ENCODE measurements at regions not wholly inside any gene's neighbourhood (a gene's known extent, or its start where the extent isn't known, plus 50 kb on each side); places are given as distances from the start of the nearest gene placed in this dataset.

GRCh38 chr18:25495606-25496005 lies 143.6 kb upstream of the ZNF521 start:
- intact Hi-C loops (cut with micrococcal nuclease) = no loop called here
- no peaks in the 10 kb centered on the region for H4K20me1 ChIP-seq (ENCODE audit: control insufficient read depth, insufficient read depth, low read length, poor library complexity, severe bottlenecking)
- Mint-ChIP-seq H3K27me3 (peaks cover 3% of the 10 kb centered on the region), H3K27ac (no peak overlapping the region), H3K9me3 (ENCODE audit: insufficient read depth) (peaks cover 3% of the 10 kb centered on the region), H3K4me3 (no peak overlapping the region), H3K4me1 (no peaks in the 10 kb centered on the region)
- no peaks in the 10 kb centered on the region for H3K79me2 ChIP-seq (ENCODE audit: control insufficient read depth, insufficient read depth, low read length)
- H3K9ac ChIP-seq (ENCODE audit: low read length) = no peak overlapping the region
- H3K4me1 ChIP-seq (ENCODE audit: control insufficient read depth in 2 of 2, insufficient read depth in 2 of 2, low read length in 2 of 2) = no peaks in the 10 kb centered on the region
- H3K4me2 ChIP-seq (replicated peaks; ENCODE audit: low read depth, low read length, poor library complexity, severe bottlenecking) = no peak overlapping the region
- no peak overlapping the region for H2AFZ ChIP-seq (ENCODE audit: insufficient read depth, low read depth, low read length, poor library complexity, severe bottlenecking)
- no peak for DNase-seq
- ChIA-PET POLR2A (no interaction called here), CTCF (no interaction called here)
- no peak for ATAC-seq (ENCODE audit: low read depth)
- no peaks in the 10 kb centered on the region for H3K36me3 ChIP-seq (replicated peaks in 1 of 2; ENCODE audit: control extremely low read depth in 1 of 2, control insufficient read depth in 1 of 2, extremely low read depth in 1 of 2, insufficient read depth in 2 of 2, low read length in 1 of 2)
- TF ChIP-seq EZH2 (IDR thresholded peaks at IDR 0.05; ENCODE audit: borderline replicate concordance, insufficient read depth, low read depth, low read length, poor library complexity, severe bottlenecking) (no peak), CTCF (IDR thresholded peaks at IDR 0.05) (no peak)
- H3K27me3 ChIP-seq (replicated peaks in 1 of 4; ENCODE audit: control extremely low read depth in 1 of 4, control insufficient read depth in 3 of 4, insufficient read depth in 4 of 4, low read length in 3 of 4) = no peaks in the 10 kb centered on the region
- no CpG with 5 or more reads among the region's 1 CpG for WGBS (ENCODE audit: insufficient coverage)
- no peak overlapping the region for H3K27ac ChIP-seq (ENCODE audit: low read length in 2 of 2)
- peaks cover 0 to 3% (median 0%) of the 10 kb centered on the region in 3 donors for H3K9me3 ChIP-seq (ENCODE audit: control extremely low read depth in 1 of 3, control insufficient read depth in 2 of 3, insufficient read depth in 1 of 3, low read length in 2 of 3)
- no peak overlapping the region for H3K4me3 ChIP-seq (ENCODE audit: control extremely low read depth in 1 of 5, extremely low read depth in 1 of 5, insufficient read depth in 1 of 5, low read depth in 2 of 5, low read length in 4 of 5)

GRCh38 chr18:25494888-25495287 lies 142.9 kb upstream of the ZNF521 start:
- Histone ChIP-seq H3K27me3 (replicated peaks in 1 of 4; ENCODE audit: control extremely low read depth in 1 of 4, control insufficient read depth in 3 of 4, insufficient read depth in 4 of 4, low read length in 3 of 4) (no peaks in the 10 kb centered on the region), H3K9ac (ENCODE audit: low read length) (no peak overlapping the region), H3K4me2 (replicated peaks; ENCODE audit: low read depth, low read length, poor library complexity, severe bottlenecking) (no peak overlapping the region), H2AFZ (ENCODE audit: insufficient read depth, low read depth, low read length, poor library complexity, severe bottlenecking) (no peak overlapping the region), H3K27ac (ENCODE audit: low read length in 2 of 2) (no peak overlapping the region), H3K4me1 (ENCODE audit: control insufficient read depth in 2 of 2, insufficient read depth in 2 of 2, low read length in 2 of 2) (no peaks in the 10 kb centered on the region), H3K4me3 (ENCODE audit: control extremely low read depth in 1 of 5, extremely low read depth in 1 of 5, insufficient read depth in 1 of 5, low read depth in 2 of 5, low read length in 4 of 5) (no peak overlapping the region), H3K79me2 (ENCODE audit: control insufficient read depth, insufficient read depth, low read length) (no peaks in the 10 kb centered on the region), H3K9me3 (ENCODE audit: control extremely low read depth in 1 of 3, control insufficient read depth in 2 of 3, insufficient read depth in 1 of 3, low read length in 2 of 3) (peaks cover 0 to 3% (median 0%) of the 10 kb centered on the region in 3 donors), H4K20me1 (ENCODE audit: control insufficient read depth, insufficient read depth, low read length, poor library complexity, severe bottlenecking) (no peaks in the 10 kb centered on the region), H3K36me3 (replicated peaks in 1 of 2; ENCODE audit: control extremely low read depth in 1 of 2, control insufficient read depth in 1 of 2, extremely low read depth in 1 of 2, insufficient read depth in 2 of 2, low read length in 1 of 2) (no peaks in the 10 kb centered on the region)
- ATAC-seq (ENCODE audit: low read depth) (no peak), DNase-seq (no peak)
- no peak overlapping the region for H3K4me3 Mint-ChIP-seq
- peaks cover 3% of the 10 kb centered on the region for H3K9me3 Mint-ChIP-seq (ENCODE audit: insufficient read depth)
- H3K27ac Mint-ChIP-seq = no peak overlapping the region
- TF ChIP-seq CTCF (IDR thresholded peaks at IDR 0.05) = no peak
- CTCF ChIA-PET = no interaction called here
- POLR2A ChIA-PET = no interaction called here
- no peaks in the 10 kb centered on the region for H3K4me1 Mint-ChIP-seq
- WGBS (ENCODE audit: insufficient coverage) = no CpG with 5 or more reads among the region's 1 CpG
- intact Hi-C loops (cut with micrococcal nuclease) = no loop called here
- peaks cover 3% of the 10 kb centered on the region for H3K27me3 Mint-ChIP-seq

Measured in B cell (primary cell).